ENCODE measurements at regions not wholly inside any gene's neighbourhood (a gene's known extent, or its start where the extent isn't known, plus 50 kb on each side); places are given as distances from the start of the nearest gene placed in this dataset.

DNA sequence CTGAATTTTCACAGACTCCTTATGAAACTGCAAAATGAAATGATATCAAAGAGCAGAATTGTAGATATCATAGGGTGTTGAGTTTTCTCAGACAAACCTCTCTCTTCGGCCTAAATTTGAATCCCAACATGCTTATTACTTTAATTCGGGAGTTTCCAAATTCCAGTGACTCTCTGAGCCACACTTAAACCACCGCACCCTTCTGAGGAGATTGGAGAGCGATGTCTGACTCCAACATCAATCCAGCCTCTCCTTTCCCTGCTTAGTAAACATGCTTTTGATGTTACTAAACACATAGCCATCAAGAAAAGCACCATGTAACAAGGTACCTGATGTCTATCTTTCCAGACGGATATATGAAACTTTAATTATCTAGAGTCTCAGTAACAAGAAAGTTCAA lies 103.1 kb upstream of the ARHGAP28 start:
- TF ChIP-seq, protein P1, sequence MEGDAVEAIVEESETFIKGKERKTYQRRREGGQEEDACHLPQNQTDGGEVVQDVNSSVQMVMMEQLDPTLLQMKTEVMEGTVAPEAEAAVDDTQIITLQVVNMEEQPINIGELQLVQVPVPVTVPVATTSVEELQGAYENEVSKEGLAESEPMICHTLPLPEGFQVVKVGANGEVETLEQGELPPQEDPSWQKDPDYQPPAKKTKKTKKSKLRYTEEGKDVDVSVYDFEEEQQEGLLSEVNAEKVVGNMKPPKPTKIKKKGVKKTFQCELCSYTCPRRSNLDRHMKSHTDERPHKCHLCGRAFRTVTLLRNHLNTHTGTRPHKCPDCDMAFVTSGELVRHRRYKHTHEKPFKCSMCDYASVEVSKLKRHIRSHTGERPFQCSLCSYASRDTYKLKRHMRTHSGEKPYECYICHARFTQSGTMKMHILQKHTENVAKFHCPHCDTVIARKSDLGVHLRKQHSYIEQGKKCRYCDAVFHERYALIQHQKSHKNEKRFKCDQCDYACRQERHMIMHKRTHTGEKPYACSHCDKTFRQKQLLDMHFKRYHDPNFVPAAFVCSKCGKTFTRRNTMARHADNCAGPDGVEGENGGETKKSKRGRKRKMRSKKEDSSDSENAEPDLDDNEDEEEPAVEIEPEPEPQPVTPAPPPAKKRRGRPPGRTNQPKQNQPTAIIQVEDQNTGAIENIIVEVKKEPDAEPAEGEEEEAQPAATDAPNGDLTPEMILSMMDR (IDR thresholded peaks at IDR 0.05; ENCODE audit: borderline replicate concordance, insufficient read depth, low read depth, low read length) = no peak
- no peak overlapping the region for H3K4me3 ChIP-seq (ENCODE audit: low read depth, low read length)

DNA sequence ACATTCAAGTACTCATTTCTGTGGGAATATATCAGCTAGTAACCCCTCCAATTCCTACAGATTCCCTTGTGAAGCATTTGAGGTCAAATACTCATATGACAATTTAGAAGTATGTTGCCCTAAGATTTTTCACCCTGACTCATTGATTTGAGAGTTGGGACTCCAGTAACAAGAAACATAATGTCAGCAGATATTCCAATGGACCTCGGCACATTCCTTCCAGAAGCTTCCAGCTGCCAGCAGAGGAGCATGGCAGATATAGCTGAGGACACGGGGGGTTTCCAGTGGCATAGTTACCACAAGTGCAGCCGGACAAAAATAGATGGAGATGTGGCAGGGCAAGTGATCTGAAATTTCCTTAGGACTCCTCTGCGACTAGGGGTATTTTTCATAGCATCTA lies 101.9 kb upstream of the ARHGAP28 start:
- no peak overlapping the region for H3K4me3 ChIP-seq (ENCODE audit: low read depth, low read length)
- TF ChIP-seq, protein P1 (IDR thresholded peaks at IDR 0.05; ENCODE audit: borderline replicate concordance, insufficient read depth, low read depth, low read length) = no peak

DNA sequence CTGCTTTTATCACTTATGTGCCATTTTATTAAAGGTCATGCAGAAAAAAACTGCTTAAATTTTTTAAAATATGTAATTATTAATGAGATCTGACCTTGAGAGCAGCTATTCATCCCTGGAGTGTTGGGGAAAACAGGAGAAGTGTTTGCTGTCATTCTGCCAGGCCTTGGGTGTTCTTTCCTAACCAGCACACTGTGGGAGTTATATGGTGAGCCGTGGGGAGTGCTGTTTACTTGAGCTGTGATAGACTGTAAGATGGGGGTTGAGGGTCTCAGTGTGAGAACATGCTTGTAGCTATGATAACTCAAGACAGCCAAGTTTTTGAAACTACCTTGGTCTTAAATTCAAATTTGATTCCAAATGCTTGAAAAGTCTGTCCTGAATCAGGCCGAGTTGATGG lies 101.3 kb upstream of the ARHGAP28 start:
- TF ChIP-seq, protein P1 (IDR thresholded peaks at IDR 0.05; ENCODE audit: borderline replicate concordance, insufficient read depth, low read depth, low read length) = no peak
- no peak overlapping the region for H3K4me3 ChIP-seq (ENCODE audit: low read depth, low read length)

DNA sequence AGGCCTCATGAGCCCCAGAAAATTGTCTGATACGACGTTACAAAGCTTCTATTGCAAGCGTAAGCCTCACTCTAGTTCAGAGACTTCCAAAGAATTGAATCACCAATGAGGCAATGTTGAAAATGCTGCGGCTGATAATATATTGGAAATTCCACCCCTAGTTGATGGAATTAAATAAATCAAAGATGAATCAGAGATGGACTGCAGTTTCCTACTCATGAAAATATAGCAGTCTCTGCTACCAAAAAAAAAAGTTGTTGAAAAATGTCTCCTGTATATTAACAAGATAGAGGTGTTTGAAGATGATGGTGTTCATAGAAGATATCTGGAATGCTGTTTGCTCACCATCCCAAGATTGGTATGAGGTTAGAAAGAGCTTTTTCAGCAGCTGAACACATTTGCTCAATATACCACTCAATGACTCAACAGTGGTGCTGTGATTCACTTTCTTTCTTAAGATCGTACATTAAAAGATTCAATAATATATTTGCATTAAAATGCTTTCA lies 99.8 kb upstream of the ARHGAP28 start:
- H3K4me3 ChIP-seq (ENCODE audit: low read depth, low read length) = no peak overlapping the region

DNA sequence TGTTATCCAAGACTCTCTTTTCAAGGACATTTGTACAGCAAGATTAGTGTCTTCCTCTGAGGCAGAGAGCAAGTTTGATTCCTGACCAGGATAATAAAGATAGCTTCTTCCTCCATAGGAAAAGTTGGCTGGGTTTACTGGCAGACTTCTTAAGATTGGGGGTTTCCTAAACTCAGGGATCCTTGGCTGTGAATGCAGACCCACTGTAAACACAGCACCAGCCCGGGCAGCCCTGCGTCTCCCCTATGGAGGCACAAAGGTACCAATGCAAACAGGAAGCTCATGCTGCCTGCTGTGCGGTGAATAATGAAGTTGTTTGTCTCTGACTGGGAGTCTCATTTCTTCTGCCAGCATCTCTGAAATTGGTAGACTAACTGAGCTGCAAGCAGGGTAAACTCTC lies 96.2 kb upstream of the ARHGAP28 start:
- TF ChIP-seq, protein P1 (IDR thresholded peaks at IDR 0.05; ENCODE audit: borderline replicate concordance, insufficient read depth, low read depth, low read length) = no peak
- no peak overlapping the region for H3K4me3 ChIP-seq (ENCODE audit: low read depth, low read length)

More for the DNA sequence above, 99.8 kb upstream of the ARHGAP28 start:
- TF ChIP-seq, protein P1 (IDR thresholded peaks at IDR 0.05; ENCODE audit: borderline replicate concordance, insufficient read depth, low read depth, low read length) = no peak

DNA sequence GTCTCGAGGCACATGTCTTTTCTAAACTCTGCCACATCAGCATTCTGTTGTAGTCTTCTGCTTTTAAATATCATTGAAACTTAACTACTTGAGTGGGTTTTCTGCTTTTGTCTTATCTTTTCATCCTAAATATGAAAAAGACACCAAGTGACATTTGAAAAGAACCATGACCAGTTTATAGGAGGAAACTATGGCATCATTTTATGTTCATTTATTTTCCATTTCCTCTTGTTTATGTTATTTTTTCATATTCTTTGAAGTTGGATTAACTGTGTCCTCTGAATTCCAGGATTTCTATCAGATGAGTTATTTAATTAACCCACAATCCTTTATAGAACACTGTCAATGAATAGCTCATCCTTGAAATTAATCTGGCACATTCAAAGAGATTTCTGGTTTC lies 93.4 kb upstream of the ARHGAP28 start:
- no peak overlapping the region for H3K4me3 ChIP-seq (ENCODE audit: low read depth, low read length)
- TF ChIP-seq, protein P1 (IDR thresholded peaks at IDR 0.05; ENCODE audit: borderline replicate concordance, insufficient read depth, low read depth, low read length) = no peak

DNA sequence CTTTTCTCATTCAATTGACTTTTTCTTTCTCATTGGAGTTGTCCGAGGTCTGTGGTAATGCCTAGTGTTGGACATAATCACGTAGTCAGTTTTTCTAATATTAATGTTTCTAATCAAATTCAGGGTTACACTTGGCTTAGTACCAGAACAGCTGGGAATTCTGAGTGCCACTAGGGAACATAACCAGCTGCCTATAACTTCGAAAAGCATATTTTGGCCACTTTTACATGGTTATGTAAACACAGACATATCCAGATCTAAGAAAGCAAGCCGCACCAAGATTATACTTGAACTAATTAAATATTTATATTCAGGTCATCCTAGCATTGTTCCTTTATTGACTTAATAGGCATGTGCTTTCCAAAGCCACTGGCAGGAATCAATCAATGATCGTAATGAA lies 91.1 kb upstream of the ARHGAP28 start:
- TF ChIP-seq, protein P1 (IDR thresholded peaks at IDR 0.05; ENCODE audit: borderline replicate concordance, insufficient read depth, low read depth, low read length) = no peak
- H3K4me3 ChIP-seq (ENCODE audit: low read depth, low read length) = no peak overlapping the region
